ENCODE measurements at regions not wholly inside any gene's neighbourhood (a gene's known extent, or its start where the extent isn't known, plus 50 kb on each side); places are given as distances from the start of the nearest gene placed in this dataset.

DNA sequence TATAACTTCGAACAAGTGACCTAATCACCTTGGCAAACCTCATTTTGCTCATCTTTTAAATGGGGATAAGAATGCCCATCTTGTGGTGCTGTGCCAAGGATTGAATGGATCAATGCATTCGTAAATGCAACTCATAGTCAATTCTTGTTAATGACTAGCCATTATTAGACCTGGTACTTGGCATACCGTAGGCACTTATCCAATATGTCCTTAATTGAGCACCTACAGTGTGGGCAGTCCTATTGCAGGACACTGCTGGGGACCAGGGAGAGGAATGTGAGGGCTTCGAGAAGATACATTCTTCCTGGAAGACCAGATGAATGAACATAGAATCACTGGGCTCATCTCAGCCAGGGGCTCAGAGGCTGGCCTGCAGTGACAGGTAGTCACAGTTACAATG, 177.2 kb upstream of the TLE3 start:
- Histone ChIP-seq H3K27me3 (ENCODE audit: control insufficient read depth in 2 of 2, insufficient read depth in 2 of 2, low read length in 2 of 2) (peaks cover 8 to 37% of the 10 kb centered on the region in 2 experiments; a peak in 4 of 5 replicates), H4K20me1 (replicated peaks; ENCODE audit: control insufficient read depth, insufficient read depth, low read length) (no peaks in the 10 kb centered on the region; the same call in 1 of the 2 replicates), H3K36me3 (ENCODE audit: control insufficient read depth, insufficient read depth, low read length) (no peaks in the 10 kb centered on the region), H3K27ac (ENCODE audit: extremely low read depth, low read depth, low read length) (no peak overlapping the region), H3K9ac (ENCODE audit: insufficient read depth in 1 of 2, low read depth in 2 of 2, low read length in 2 of 2) (no peak overlapping the region), H3K79me2 (ENCODE audit: control insufficient read depth, insufficient read depth, low read length) (no peaks in the 10 kb centered on the region), H3K9me1 (ENCODE audit: control insufficient read depth, insufficient read depth, low read length) (no peaks in the 10 kb centered on the region), H3K4me1 (replicated peaks in 1 of 2; ENCODE audit: control insufficient read depth in 2 of 2, insufficient read depth in 2 of 2, low read length in 2 of 2) (no peaks in the 10 kb centered on the region), H2AFZ (ENCODE audit: low read depth, low read length) (no peak overlapping the region), H3K9me3 (replicated peaks; ENCODE audit: control insufficient read depth, insufficient read depth, low read depth, low read length) (no peaks in the 10 kb centered on the region), H3K4me2 (ENCODE audit: insufficient read depth, low read length) (no peak overlapping the region), H3K4me3 (no peak overlapping the region)
- no peak for FAIRE-seq
- WGBS (ENCODE audit: insufficient coverage, low coverage, missing lambda C conversion rate), result 0% methylated on average over 4 of the region's 4 CpGs
- no peak for ATAC-seq
- DNase-seq (ENCODE audit: extremely low read depth in 1 of 4, low spot score in 3 of 4), result no peak
- intact Hi-C loops (cut with micrococcal nuclease), result no loop called here
- TF ChIP-seq ESRRA (IDR thresholded peaks at IDR 0.05; ENCODE audit: borderline replicate concordance, low read depth) (peak; percentile 60), RBM25 (IDR thresholded peaks at IDR 0.05; ENCODE audit: low read depth, low read length, severe bottlenecking) (peak; percentile 32), MCM7 (IDR thresholded peaks at IDR 0.05) (no peak)
- in situ Hi-C loops (cut with MboI), result no loop called here
- BruUV-seq (replicated peaks), result no TSS peak
- ChIA-PET CTCF (ENCODE audit: low intra/inter-chr PET ratio) (no interaction called here), POLR2A (interaction anchor here (0.8 kb wide), 1 partner anchor 418 kb away, joined by 4 read pairs; no protein-coding TSS in a partner anchor)

DNA sequence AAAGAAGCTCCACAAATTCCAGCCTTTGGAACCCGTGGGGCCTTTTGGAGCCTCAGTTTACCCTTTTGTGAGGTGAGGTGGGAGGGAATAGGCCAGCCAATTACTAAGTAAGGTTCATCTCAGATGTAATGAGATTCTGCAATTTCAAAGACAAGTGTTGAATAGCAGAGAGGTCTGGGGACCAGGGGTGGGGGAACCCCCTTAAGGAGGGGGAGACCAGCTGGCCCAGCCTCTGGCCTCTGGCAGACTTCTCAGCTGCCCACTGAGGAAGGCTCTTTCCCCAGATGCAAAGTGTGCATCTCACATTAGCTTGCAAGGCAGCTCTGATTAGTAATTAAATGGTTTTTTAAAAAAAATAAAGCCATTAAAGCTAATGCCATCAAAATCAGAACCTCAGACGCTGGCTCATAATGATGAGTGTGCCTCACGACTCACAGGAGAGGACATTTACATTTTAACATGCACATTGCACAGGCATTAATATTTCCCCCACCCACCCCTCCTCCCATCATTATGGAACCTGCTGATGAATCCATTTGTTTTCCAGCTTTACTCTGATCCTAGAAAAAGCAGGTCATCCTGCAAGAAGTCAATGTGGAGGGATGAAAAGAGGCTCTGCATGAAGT, 176.7 kb upstream of the TLE3 start:
- CTCF ChIA-PET (ENCODE audit: low intra/inter-chr PET ratio), result no interaction called here
- H4K20me1 ChIP-seq (replicated peaks; ENCODE audit: control insufficient read depth, insufficient read depth, low read length), result no peaks in the 10 kb centered on the region; the same call in 1 of the 2 replicates
- H3K27ac ChIP-seq (ENCODE audit: extremely low read depth, low read depth, low read length), result no peak overlapping the region
- POLR2A ChIA-PET, result interaction anchor here (0.8 kb wide), 1 partner anchor 418 kb away, joined by 4 read pairs; no protein-coding TSS in a partner anchor
- BruUV-seq (replicated peaks), result no TSS peak
- no peaks in the 10 kb centered on the region for H3K9me3 ChIP-seq (replicated peaks; ENCODE audit: control insufficient read depth, insufficient read depth, low read depth, low read length)
- peaks cover 12 to 42% of the 10 kb centered on the region in 2 experiments; a peak in 4 of 5 replicates for H3K27me3 ChIP-seq (ENCODE audit: control insufficient read depth in 2 of 2, insufficient read depth in 2 of 2, low read length in 2 of 2)
- ATAC-seq (no peak), FAIRE-seq (no peak), DNase-seq (ENCODE audit: extremely low read depth in 1 of 4, low spot score in 3 of 4) (no peak)
- intact Hi-C loops (cut with micrococcal nuclease), result no loop called here
- 0% methylated on average over 3 of the region's 3 CpGs for WGBS (ENCODE audit: insufficient coverage, low coverage, missing lambda C conversion rate)
- no peak overlapping the region for H3K9ac ChIP-seq (ENCODE audit: insufficient read depth in 1 of 2, low read depth in 2 of 2, low read length in 2 of 2)
- H3K9me1 ChIP-seq (ENCODE audit: control insufficient read depth, insufficient read depth, low read length), result no peaks in the 10 kb centered on the region
- no peak overlapping the region for H3K4me3 ChIP-seq
- no peak overlapping the region for H2AFZ ChIP-seq (ENCODE audit: low read depth, low read length)
- H3K79me2 ChIP-seq (ENCODE audit: control insufficient read depth, insufficient read depth, low read length), result no peaks in the 10 kb centered on the region
- H3K4me1 ChIP-seq (replicated peaks in 1 of 2; ENCODE audit: control insufficient read depth in 2 of 2, insufficient read depth in 2 of 2, low read length in 2 of 2), result no peaks in the 10 kb centered on the region
- H3K36me3 ChIP-seq (ENCODE audit: control insufficient read depth, insufficient read depth, low read length), result no peaks in the 10 kb centered on the region
- no peak for TF ChIP-seq PML (IDR thresholded peaks at IDR 0.05; ENCODE audit: low read length)
- TF ChIP-seq ZNF124 (CRISPR knock-in tag; IDR thresholded peaks at IDR 0.05), result no peak
- TF ChIP-seq NCOA6 (IDR thresholded peaks at IDR 0.05), result no peak
- TF ChIP-seq NBN (IDR thresholded peaks at IDR 0.05; ENCODE audit: low read depth), result no peak
- no peak for TF ChIP-seq MCM2 (IDR thresholded peaks at IDR 0.05; ENCODE audit: low read depth)
- TF ChIP-seq CBFA2T2 (conservative IDR thresholded peaks at IDR 0.05), result no peak
- no peak for TF ChIP-seq MTF1 (CRISPR knock-in tag; IDR thresholded peaks at IDR 0.05; ENCODE audit: borderline replicate concordance)
- TF ChIP-seq ETV6 (IDR thresholded peaks at IDR 0.05; ENCODE audit: borderline replicate concordance in 1 of 2, low read depth in 2 of 2, low read length in 1 of 2), result no peak
- no peak for TF ChIP-seq ETV6 (CRISPR knock-in tag; IDR thresholded peaks at IDR 0.05; ENCODE audit: borderline replicate concordance)
- TF ChIP-seq, protein P1, sequence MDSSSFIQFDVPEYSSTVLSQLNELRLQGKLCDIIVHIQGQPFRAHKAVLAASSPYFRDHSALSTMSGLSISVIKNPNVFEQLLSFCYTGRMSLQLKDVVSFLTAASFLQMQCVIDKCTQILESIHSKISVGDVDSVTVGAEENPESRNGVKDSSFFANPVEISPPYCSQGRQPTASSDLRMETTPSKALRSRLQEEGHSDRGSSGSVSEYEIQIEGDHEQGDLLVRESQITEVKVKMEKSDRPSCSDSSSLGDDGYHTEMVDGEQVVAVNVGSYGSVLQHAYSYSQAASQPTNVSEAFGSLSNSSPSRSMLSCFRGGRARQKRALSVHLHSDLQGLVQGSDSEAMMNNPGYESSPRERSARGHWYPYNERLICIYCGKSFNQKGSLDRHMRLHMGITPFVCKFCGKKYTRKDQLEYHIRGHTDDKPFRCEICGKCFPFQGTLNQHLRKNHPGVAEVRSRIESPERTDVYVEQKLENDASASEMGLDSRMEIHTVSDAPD (CRISPR knock-in tag; IDR thresholded peaks at IDR 0.05), result no peak
- no peak overlapping the region for H3K4me2 ChIP-seq (ENCODE audit: insufficient read depth, low read length)
- in situ Hi-C loops (cut with MboI), result no loop called here
